Neural cell (in vitro differentiated cells): ENCODE measurements at regions not wholly inside any gene's neighbourhood (a gene's known extent, or its start where the extent isn't known, plus 50 kb on each side); places are given as distances from the start of the nearest gene placed in this dataset.

ENCODE experiments used
- EP300 ChIP-seq: fragments of 450-650 bp; conservative IDR thresholded peaks from 2 replicates; pipeline ENCODE4 v1.6.1; 2014; ENCODE audit warnings: antibody characterized with exemption, mild to moderate bottlenecking, moderate library complexity; ENCODE audit not compliant: poor library complexity, severe bottlenecking
- EZH2 ChIP-seq: fragments of 200-600, 300-800 bp; shearing (Covaris generic), sonication (generic); IDR thresholded peaks from 2 replicates; pipeline ENCODE4 v1.6.1; 2014; ENCODE audit warnings: antibody characterized with exemption, low read length, borderline replicate concordance, mild to moderate bottlenecking; ENCODE audit not compliant: insufficient read depth, poor library complexity, severe bottlenecking
- MXI1 ChIP-seq: fragments of 450-650 bp; conservative IDR thresholded peaks from 2 replicates; pipeline ENCODE4 v1.6.1; 2014; ENCODE audit warnings: antibody characterized with exemption, mild to moderate bottlenecking; ENCODE audit not compliant: poor library complexity, severe bottlenecking
- POLR2AphosphoS5 ChIP-seq: IDR thresholded peaks from 2 replicates; pipeline ENCODE4 v1.6.1; 2012
- RAD21 ChIP-seq: fragments of 450-650 bp; conservative IDR thresholded peaks from 2 replicates; pipeline ENCODE4 v1.6.1; 2014; ENCODE audit warnings: antibody characterized with exemption, mild to moderate bottlenecking, moderate library complexity
- SMC3 ChIP-seq: fragments of 450-650 bp; conservative IDR thresholded peaks from 2 replicates; pipeline ENCODE4 v1.6.1; 2014; ENCODE audit warnings: antibody characterized with exemption, mild to moderate bottlenecking, moderate library complexity; ENCODE audit not compliant: poor library complexity
- TF ChIP-seq, protein P1 (sequence below): fragments of 450-650 bp; IDR thresholded peaks from 2 replicates; pipeline ENCODE4 v1.5.1; 2014; ENCODE audit warnings: antibody characterized with exemption, mild to moderate bottlenecking, moderate library complexity; ENCODE audit not compliant: poor library complexity, severe bottlenecking
- TF ChIP-seq, protein P2 (sequence below): IDR thresholded peaks from 2 replicates; pipeline ENCODE4 v1.6.1; 2012; ENCODE audit warnings: borderline replicate concordance

GRCh38 chr1:47507881-47508701 lies 70.2 kb downstream of the FOXD2 start:
- TF ChIP-seq SMC3 (no peak), MXI1 (no peak), RAD21 (no peak), POLR2AphosphoS5 (no peak), EZH2 (peak; percentile 37), EP300 (no peak)
- TF ChIP-seq, protein P1, sequence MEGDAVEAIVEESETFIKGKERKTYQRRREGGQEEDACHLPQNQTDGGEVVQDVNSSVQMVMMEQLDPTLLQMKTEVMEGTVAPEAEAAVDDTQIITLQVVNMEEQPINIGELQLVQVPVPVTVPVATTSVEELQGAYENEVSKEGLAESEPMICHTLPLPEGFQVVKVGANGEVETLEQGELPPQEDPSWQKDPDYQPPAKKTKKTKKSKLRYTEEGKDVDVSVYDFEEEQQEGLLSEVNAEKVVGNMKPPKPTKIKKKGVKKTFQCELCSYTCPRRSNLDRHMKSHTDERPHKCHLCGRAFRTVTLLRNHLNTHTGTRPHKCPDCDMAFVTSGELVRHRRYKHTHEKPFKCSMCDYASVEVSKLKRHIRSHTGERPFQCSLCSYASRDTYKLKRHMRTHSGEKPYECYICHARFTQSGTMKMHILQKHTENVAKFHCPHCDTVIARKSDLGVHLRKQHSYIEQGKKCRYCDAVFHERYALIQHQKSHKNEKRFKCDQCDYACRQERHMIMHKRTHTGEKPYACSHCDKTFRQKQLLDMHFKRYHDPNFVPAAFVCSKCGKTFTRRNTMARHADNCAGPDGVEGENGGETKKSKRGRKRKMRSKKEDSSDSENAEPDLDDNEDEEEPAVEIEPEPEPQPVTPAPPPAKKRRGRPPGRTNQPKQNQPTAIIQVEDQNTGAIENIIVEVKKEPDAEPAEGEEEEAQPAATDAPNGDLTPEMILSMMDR = no peak
- TF ChIP-seq, protein P2, sequence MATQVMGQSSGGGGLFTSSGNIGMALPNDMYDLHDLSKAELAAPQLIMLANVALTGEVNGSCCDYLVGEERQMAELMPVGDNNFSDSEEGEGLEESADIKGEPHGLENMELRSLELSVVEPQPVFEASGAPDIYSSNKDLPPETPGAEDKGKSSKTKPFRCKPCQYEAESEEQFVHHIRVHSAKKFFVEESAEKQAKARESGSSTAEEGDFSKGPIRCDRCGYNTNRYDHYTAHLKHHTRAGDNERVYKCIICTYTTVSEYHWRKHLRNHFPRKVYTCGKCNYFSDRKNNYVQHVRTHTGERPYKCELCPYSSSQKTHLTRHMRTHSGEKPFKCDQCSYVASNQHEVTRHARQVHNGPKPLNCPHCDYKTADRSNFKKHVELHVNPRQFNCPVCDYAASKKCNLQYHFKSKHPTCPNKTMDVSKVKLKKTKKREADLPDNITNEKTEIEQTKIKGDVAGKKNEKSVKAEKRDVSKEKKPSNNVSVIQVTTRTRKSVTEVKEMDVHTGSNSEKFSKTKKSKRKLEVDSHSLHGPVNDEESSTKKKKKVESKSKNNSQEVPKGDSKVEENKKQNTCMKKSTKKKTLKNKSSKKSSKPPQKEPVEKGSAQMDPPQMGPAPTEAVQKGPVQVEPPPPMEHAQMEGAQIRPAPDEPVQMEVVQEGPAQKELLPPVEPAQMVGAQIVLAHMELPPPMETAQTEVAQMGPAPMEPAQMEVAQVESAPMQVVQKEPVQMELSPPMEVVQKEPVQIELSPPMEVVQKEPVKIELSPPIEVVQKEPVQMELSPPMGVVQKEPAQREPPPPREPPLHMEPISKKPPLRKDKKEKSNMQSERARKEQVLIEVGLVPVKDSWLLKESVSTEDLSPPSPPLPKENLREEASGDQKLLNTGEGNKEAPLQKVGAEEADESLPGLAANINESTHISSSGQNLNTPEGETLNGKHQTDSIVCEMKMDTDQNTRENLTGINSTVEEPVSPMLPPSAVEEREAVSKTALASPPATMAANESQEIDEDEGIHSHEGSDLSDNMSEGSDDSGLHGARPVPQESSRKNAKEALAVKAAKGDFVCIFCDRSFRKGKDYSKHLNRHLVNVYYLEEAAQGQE = no peak
